Epithelial cell of esophagus (primary cell): ENCODE measurements at regions not wholly inside any gene's neighbourhood (a gene's known extent, or its start where the extent isn't known, plus 50 kb on each side); places are given as distances from the start of the nearest gene placed in this dataset.

ENCODE experiments used
- DNase-seq: peaks from one replicate; pipeline ENCODE4 v3.0.0; 2010; ENCODE audit warnings: low read depth
- H3K4me3 ChIP-seq: 2 replicates; pipeline ENCODE4 v1.5.1; 2011; ENCODE audit warnings: mild to moderate bottlenecking, low read length, control low read depth
- TF ChIP-seq, protein P1 (sequence below): IDR thresholded peaks from 2 replicates; pipeline ENCODE4 v1.5.1; 2011; ENCODE audit warnings: low read depth, mild to moderate bottlenecking, low read length, control low read depth, inconsistent platforms; ENCODE audit not compliant: insufficient read depth; ENCODE audit errors: missing control alignments

DNA sequence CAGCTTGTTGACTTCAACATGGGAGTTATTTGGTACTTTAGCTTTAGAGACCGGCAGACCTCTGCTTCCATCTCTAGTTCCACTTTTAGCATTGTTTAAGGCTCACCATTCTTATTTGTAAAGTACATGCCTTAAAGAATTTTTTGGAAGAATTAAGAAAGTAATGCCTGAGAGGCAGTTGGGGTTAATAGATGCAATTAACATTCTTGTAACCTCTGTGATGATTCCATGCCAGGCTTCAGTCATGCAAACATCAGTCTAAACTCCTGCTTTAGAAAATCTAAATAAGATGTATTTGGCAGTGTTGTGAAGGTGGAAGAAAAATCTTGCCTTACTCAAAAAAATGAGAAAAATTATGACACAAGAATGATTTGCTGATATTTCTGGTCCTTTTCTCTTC lies 79.9 kb upstream of the UBAC2 start:
- no peak for DNase-seq
- TF ChIP-seq, protein P1, sequence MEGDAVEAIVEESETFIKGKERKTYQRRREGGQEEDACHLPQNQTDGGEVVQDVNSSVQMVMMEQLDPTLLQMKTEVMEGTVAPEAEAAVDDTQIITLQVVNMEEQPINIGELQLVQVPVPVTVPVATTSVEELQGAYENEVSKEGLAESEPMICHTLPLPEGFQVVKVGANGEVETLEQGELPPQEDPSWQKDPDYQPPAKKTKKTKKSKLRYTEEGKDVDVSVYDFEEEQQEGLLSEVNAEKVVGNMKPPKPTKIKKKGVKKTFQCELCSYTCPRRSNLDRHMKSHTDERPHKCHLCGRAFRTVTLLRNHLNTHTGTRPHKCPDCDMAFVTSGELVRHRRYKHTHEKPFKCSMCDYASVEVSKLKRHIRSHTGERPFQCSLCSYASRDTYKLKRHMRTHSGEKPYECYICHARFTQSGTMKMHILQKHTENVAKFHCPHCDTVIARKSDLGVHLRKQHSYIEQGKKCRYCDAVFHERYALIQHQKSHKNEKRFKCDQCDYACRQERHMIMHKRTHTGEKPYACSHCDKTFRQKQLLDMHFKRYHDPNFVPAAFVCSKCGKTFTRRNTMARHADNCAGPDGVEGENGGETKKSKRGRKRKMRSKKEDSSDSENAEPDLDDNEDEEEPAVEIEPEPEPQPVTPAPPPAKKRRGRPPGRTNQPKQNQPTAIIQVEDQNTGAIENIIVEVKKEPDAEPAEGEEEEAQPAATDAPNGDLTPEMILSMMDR = no peak

DNA sequence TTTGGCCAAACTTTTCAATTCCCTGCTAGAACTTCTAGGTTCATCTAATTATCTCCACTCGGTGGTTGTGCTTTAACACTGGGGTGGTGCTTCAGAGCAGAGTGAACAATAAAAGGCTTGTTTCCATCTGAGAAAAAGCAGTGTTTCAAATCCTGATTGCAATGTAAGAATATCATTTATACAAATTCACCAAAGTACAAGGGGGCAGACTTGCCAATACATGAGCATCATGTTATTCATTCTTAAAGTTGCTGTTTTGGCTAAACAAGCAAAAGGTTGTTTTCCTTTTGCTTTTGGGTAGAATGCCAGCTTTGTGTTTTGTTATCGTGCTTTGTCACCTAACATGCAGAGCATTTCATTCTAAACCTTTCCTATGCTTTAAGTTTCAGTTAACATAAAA lies 78.5 kb upstream of the UBAC2 start:
- TF ChIP-seq, protein P1 = no peak
- no peak overlapping the region for H3K4me3 ChIP-seq
- DNase-seq = no peak

More for the DNA sequence above, 79.9 kb upstream of the UBAC2 start:
- H3K4me3 ChIP-seq = no peak overlapping the region

DNA sequence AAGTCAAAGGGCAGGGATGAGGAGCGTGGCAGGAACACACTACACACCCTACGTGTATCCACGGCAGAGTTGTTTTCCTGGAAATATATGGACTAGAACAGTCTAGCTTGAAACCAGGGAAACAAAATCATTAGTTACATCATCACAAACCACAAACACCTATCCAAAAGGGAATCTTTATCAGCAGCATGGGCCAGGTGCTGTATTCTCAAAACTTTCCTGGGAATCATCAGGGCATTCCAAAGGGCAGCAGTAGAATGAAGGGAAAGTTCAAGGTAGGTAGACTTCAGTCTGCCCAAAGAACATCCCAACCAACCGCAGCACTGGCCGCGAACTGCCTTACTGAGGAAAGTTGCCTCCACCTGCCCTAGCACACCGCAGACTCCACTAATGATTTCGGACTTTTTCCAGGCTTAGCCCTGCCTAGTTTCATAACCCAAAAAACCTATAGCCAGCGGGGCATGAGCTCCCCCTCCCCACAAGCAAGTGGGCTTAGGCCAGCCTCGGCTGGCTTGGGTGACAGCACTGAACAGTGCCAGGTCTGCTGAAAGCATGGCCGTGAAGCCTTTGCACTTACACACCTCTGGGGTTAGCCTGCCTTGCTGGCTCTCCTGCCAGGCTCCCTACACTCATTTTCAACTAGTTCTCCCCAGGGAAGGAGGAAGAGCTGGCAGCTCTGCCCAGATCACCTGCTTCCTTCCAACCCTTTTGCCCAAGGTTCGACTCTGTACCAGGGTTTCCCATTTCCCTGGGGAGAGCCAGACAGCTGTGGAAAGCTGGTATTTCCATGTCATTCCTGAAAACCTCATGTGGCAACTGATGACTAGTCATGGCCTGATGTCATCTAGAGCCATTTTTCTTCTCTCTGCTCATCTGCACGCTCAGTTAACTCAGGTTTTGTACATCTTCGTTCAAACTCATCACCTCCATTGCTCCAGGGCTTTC lies 77.3 kb upstream of the UBAC2 start:
- TF ChIP-seq, protein P1 = no peak
- peak; percentile 84 for DNase-seq

DNA sequence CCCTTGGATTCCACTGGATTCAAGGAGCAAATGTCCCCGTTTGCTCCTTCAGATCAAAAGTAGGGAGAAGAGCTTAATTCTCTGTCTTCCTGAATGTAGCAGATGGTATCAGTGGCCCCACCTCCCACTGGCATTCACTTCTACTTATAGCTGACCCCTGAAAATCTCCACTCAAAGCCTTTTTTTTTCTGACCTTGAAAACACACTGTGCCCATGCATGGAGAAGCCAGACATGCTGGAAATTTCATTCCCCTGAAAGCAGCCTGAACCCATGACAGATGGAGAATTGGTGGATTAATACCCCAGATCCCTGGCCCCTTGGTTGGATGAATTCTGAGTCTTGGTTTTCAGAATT lies 76.6 kb upstream of the UBAC2 start:
- DNase-seq = no peak
- no peak overlapping the region for H3K4me3 ChIP-seq
- TF ChIP-seq, protein P1 = no peak

More for the DNA sequence above, 77.3 kb upstream of the UBAC2 start:
- no peak overlapping the region for H3K4me3 ChIP-seq

DNA sequence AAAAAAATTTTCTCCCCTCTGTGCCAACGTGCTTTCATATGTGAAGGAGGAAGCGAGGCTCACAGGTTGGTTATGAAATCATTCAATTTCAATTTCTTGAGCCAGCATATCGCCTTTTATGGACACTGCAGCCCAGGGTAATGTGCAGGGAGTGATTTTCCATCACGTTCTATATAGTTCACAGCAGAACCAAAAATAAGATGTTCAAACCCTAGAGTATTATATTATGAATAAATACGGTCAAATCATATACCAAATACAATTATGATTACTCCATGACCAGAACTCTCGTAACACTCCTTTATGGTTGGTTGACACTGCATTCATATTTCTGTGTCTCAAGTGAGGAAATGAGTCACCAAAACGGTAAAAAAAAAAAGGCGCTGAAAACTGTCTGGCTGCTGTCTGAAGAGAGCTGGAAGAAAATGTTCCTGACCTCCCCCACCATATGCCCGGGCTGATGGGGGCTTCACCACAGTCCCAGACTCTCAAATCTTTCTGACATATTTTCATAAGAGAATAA lies 75.8 kb upstream of the UBAC2 start:
- DNase-seq = peak; percentile 83
- peak overlapping the region; percentile 23 for H3K4me3 ChIP-seq
- TF ChIP-seq, protein P1 = no peak

DNA sequence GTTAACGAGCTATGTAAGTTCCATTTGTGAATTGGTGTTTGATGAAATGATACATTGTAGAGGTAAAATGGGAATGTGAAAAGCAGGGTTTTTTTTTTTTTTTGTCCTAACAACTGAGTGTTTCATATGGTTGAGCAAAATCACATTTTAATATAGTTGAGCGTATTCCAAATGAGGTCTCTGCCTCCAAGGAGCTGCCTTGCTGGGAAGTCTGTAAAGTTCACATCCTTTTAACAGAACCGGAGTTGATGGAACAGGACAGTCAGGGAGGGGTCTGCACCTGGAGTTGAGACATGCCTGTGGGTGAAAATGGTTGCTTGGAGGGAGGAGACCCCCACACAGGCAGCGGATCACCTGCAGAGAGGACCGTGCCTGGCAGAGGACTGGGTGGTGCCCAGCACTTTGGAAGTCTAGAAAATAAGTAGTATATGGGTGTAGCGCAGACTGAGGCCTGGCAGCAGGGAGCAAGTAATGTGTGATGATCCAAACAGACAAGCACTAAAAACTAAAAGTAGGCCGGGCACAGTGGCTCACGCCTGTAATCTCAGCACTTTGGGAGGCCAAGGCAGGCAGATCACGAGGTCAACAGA lies 75.2 kb upstream of the UBAC2 start:
- TF ChIP-seq, protein P1 = no peak
- no peak overlapping the region for H3K4me3 ChIP-seq
- no peak for DNase-seq
